GM12872 (cell line): ENCODE measurements at regions not wholly inside any gene's neighbourhood (a gene's known extent, or its start where the extent isn't known, plus 50 kb on each side); places are given as distances from the start of the nearest gene placed in this dataset.

Experiments used
- TF ChIP-seq, protein P1 (sequence below): IDR thresholded peaks from 3 replicates; pipeline ENCODE4 v1.5.1; 2011; ENCODE audit warnings: low read depth, mild to moderate bottlenecking, low read length, moderate library complexity; ENCODE audit not compliant: insufficient read depth

DNA sequence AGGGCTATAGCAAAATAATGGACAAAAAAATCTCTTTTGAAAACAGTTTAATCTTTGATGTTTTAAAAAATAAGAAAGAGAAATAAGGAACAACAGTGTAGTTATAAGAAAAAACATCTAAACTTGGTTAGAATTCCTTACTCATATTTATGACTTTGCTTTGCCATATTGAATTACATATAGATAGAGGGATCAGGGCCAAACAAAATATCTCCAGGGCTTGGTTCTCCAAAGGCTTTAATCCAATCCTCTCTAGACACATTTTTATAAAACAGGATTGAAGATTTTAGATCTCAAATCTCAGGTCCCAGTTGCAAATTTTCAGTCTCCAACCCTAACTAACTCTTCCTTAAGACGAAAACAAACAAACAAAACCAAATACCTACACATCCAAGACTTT lies 72.6 kb upstream of the RHOBTB1 start:
- TF ChIP-seq, protein P1, sequence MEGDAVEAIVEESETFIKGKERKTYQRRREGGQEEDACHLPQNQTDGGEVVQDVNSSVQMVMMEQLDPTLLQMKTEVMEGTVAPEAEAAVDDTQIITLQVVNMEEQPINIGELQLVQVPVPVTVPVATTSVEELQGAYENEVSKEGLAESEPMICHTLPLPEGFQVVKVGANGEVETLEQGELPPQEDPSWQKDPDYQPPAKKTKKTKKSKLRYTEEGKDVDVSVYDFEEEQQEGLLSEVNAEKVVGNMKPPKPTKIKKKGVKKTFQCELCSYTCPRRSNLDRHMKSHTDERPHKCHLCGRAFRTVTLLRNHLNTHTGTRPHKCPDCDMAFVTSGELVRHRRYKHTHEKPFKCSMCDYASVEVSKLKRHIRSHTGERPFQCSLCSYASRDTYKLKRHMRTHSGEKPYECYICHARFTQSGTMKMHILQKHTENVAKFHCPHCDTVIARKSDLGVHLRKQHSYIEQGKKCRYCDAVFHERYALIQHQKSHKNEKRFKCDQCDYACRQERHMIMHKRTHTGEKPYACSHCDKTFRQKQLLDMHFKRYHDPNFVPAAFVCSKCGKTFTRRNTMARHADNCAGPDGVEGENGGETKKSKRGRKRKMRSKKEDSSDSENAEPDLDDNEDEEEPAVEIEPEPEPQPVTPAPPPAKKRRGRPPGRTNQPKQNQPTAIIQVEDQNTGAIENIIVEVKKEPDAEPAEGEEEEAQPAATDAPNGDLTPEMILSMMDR, result no peak

DNA sequence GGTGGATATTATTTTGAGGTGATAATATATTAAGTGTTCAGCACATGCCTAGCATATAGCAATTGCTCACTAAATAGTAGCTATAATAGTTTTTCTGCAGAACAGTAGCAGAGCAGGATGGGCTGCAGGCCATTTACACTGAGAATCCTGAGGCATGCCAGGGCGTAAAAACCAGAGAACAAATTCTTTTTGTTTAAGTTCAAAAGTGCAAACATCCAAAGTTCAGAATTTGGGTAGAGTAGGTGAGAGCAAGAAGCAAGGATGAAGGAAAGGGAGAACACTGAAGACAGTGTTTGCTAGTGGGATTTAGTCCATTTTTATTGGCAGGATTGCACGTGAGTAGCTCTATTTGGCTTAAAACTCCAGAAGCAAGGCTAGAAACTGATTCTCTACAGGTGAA lies 72.0 kb upstream of the RHOBTB1 start:
- TF ChIP-seq, protein P1, result no peak

DNA sequence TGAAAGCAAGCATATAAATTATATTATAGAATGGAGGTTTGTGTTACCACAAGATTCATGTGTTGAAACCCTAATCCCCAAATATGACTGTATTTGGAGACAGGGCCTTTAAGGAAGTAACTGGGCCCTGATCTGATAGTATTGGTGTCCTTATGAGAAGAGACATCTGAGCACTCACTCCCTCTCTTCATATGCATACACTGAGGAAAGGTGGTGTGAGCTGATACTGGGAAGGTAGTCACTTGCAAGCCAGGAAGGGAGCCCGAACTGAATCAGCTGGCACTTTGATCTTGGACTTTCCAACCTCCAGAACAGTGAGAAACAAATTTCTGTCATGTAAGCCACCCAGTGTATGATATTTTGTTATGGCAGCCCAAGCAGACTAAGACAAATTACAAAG lies 66.9 kb upstream of the RHOBTB1 start:
- TF ChIP-seq, protein P1, result no peak

DNA sequence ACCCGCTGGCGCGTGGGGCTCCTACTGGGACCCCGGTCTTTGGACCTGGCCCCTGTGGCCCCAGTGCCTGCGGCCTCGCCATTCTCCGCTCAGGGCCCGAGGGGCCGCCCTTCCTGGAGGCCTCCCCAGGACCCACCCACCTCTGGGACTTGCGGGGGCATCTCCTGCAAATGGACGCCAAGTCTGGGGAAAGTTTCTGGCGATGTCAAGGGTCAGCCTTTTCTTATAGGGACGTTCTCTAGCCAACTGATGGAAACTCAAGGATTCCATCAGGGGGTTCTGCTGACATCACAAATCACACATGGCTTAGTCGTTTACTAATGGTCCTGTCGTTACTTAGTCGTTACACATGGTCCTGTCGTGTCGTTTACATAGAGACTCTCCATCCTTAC lies 57.7 kb upstream of the RHOBTB1 start:
- TF ChIP-seq, protein P1, result no peak

DNA sequence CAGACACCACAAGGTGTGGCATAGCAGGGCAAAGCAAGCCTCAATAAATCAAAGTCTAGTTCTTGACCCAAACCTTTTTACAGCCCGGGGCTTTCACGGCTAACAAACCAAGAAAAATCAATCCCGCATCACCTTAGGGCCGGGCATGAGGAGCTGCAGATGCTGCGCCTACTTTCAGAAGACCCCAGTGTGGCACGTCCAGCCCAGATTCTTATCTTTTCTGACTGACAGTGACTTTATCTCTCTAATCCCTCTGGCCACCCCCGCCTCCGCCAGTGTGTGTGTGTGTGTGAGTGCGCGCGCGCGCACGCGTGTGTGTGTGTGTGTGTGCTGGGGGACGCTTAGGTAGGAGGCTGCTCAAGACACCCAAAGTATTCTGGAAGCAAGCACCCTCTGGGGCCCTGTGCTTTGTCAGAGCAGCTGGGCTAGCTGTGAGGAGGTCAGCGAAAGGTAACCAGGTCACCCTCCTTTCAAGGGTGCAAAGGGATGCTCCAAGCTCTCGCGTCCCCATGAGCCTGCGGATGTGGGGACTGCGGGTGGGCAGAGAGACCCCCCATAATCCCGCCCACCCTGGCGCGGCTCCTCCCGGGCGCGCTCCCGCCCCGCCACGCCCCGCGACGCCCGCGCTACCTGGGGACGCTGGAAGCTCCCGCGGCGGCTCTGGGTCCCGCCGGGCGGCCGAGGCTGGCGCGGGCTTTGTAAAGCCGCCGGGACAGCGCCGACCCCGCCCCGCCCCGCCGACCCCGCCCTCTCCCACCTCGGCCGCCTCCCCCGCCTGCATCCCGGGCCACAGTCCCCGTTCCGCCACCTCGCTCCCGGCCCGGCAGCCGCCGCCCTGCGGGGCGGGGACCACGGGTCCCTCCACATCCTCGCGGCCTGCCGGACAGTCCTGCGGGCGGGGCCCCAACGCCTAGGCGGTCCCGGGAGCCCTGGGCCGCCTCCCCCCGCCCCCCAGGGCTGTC lies 57.1 kb upstream of the RHOBTB1 start:
- TF ChIP-seq, protein P1, result no peak

DNA sequence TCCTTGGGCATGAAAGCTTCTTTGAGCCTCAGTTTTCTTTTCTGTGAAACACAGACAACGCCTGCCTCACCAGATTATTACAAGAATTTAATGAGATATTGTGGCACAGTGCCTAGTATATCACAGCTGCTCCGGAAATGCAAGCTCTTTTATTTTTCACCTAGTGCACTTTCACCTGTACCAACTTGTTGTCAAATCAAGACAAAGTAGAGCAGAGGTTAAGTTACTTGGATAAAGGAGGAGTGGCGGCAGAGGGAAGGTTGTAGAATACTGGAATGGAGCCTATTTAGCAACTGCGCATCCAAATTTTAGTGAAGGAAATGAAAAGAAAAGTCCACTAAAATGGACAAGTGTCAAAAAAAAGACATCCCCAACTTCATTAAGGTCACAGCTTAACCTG lies 54.9 kb upstream of the RHOBTB1 start:
- TF ChIP-seq, protein P1, result no peak

DNA sequence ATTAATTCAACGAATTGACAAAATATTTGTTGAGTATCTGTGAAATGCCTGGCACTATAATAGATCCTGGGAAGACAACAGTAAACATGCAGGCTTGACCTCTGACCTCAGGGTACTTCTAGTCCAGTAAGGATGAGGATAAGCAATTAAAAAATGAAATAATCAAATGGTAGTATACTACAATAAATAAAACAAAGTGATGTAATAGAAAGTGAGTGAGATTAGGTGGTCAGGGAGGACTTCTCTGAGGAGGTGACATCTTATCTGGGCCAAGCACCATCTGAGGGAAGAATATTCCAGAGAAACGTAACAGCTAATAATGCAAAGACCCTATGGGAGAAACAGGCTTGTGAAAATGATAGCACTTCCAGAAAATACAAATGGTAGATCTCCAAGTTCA lies 50.1 kb upstream of the RHOBTB1 start:
- TF ChIP-seq, protein P1, result no peak
